Endothelial cell of umbilical vein (primary cell): ENCODE measurements at regions not wholly inside any gene's neighbourhood (a gene's known extent, or its start where the extent isn't known, plus 50 kb on each side); places are given as distances from the start of the nearest gene placed in this dataset.

Experiments
- BruUV-seq: library from RNA; stranded (reverse); fragments of 400-500 nt; replicated peaks from 2 replicates; lab custom pipeline; 2021; lab: Mats Ljungman, UMichigan
- CTCF ChIA-PET: fragments of 300-600, 350-600 bp; sonication (Branson Sonifier 250); formaldehyde crosslinking; loops from one replicate; lab custom pipeline; 2021; ENCODE audit warnings: antibody characterized with exemption, inconsistent platforms; lab: Charles Lee
- POLR2A ChIA-PET: fragments of 300-600, 350-600 bp; sonication (Branson Sonifier 250); formaldehyde crosslinking; loops from one replicate; lab custom pipeline; 2021; ENCODE audit warnings: antibody characterized with exemption, inconsistent platforms; lab: Charles Lee
- DNase-seq: peaks from one replicate; pipeline ENCODE4 v3.0.0-alpha.2; 2011; ENCODE audit warnings: low read depth, low spot score
- FAIRE-seq: peaks from 2 replicates; lab custom pipeline; 2011; peaks lifted over from hg19 to GRCh38; lab: Jason Lieb, UNC
- H2AFZ ChIP-seq: 2 replicates; pipeline ENCODE4 v1.6.0; 2012; ENCODE audit warnings: low read depth, low read length, control low read depth, inconsistent platforms
- H3K27ac ChIP-seq: 2 replicates; pipeline ENCODE4 v1.5.1; 2011; ENCODE audit warnings: low read depth, mild to moderate bottlenecking, control low read depth, low read length, moderate library complexity; ENCODE audit not compliant: insufficient read depth
- H3K27me3 ChIP-seq, 2 experiments: 2 replicates each; pipeline versions ENCODE4 v1.6.0 to v1.6.1; 2011; ENCODE audit warnings: low read length in 2 of 2, mixed read lengths in 1 of 2; ENCODE audit not compliant: control insufficient read depth in 2 of 2, insufficient read depth in 2 of 2
- H3K36me3 ChIP-seq, 2 experiments: 2 replicates in 1 of 2; 3 replicates in 1 of 2; pipeline ENCODE4 v1.5.1; 2011; ENCODE audit warnings: low read length in 2 of 2, mild to moderate bottlenecking in 1 of 2, moderate library complexity in 1 of 2; ENCODE audit not compliant: control insufficient read depth in 2 of 2, insufficient read depth in 2 of 2; ENCODE audit errors: extremely low read depth in 1 of 2
- H3K4me1 ChIP-seq: 3 replicates; pipeline ENCODE4 v1.5.1; 2011; ENCODE audit warnings: mild to moderate bottlenecking, low read length; ENCODE audit not compliant: control insufficient read depth, insufficient read depth; ENCODE audit errors: extremely low read depth
- H3K4me2 ChIP-seq: 2 replicates; pipeline ENCODE4 v1.6.1; 2011; ENCODE audit warnings: low read length, control low read depth, mixed read lengths; ENCODE audit not compliant: insufficient read depth
- H3K4me3 ChIP-seq, 3 experiments: fragments of 200-600 bp in 1 of 3; sonication (generic), shearing (Covaris generic) in 1 of 3; replicated peaks in 1 of 3; 2 replicates each; pipeline ENCODE4 v1.5.1; 2011 to 2016; ENCODE audit warnings: control low read depth in 3 of 3, low read length in 3 of 3, mild to moderate bottlenecking in 2 of 3, inconsistent platforms in 1 of 3, low read depth in 1 of 3, moderate library complexity in 1 of 3; ENCODE audit not compliant: insufficient read depth in 1 of 3
- H3K79me2 ChIP-seq: 2 replicates; pipeline ENCODE4 v1.6.0; 2012; ENCODE audit warnings: low read length, inconsistent platforms; ENCODE audit not compliant: control insufficient read depth, insufficient read depth
- H3K9ac ChIP-seq: replicated peaks from 2 replicates; pipeline ENCODE3; 2011; ENCODE audit warnings: low read length, control low read depth; ENCODE audit not compliant: insufficient read depth; ENCODE audit errors: extremely low read depth
- H3K9me1 ChIP-seq: replicated peaks from 3 replicates; pipeline ENCODE4 v1.6.0; 2011; ENCODE audit warnings: mild to moderate bottlenecking, low read length; ENCODE audit not compliant: control insufficient read depth, insufficient read depth; ENCODE audit errors: extremely low read depth
- H3K9me3 ChIP-seq: replicated peaks from 2 replicates; pipeline ENCODE4 v1.5.1; 2012; ENCODE audit warnings: low read length, inconsistent platforms; ENCODE audit not compliant: control insufficient read depth, insufficient read depth
- H4K20me1 ChIP-seq: replicated peaks from 2 replicates; pipeline ENCODE3; 2011; ENCODE audit warnings: mild to moderate bottlenecking, low read length; ENCODE audit not compliant: control insufficient read depth, insufficient read depth; ENCODE audit errors: extremely low read depth
- EZH2 ChIP-seq: IDR thresholded peaks from 2 replicates; pipeline ENCODE4 v1.6.1; 2012; ENCODE audit warnings: borderline replicate concordance, low read depth, mild to moderate bottlenecking, moderate library complexity, low read length, inconsistent platforms; ENCODE audit not compliant: severe bottlenecking
- FOS ChIP-seq: IDR thresholded peaks from 2 replicates; pipeline ENCODE4 v1.6.1; 2011; ENCODE audit warnings: mild to moderate bottlenecking, low read length, moderate library complexity, borderline replicate concordance; ENCODE audit not compliant: insufficient read depth
- GATA2 ChIP-seq: IDR thresholded peaks from 2 replicates; pipeline ENCODE4 v1.7.0; 2011; ENCODE audit warnings: low read depth, mild to moderate bottlenecking, moderate library complexity, mixed read lengths, low read length; ENCODE audit not compliant: insufficient read length, insufficient read depth
- JUN ChIP-seq: IDR thresholded peaks from 2 replicates; pipeline ENCODE4 v1.6.1; 2011; ENCODE audit warnings: borderline replicate concordance, low read depth; ENCODE audit not compliant: insufficient read length, insufficient read depth
- MYC ChIP-seq: IDR thresholded peaks from one replicate; pipeline ENCODE4 v1.6.1; 2011; ENCODE audit warnings: mild to moderate bottlenecking, low read depth, low read length
- POLR2A ChIP-seq: IDR thresholded peaks from 2 replicates; pipeline ENCODE4 v1.6.1; 2012; ENCODE audit warnings: low read depth, mild to moderate bottlenecking, control low read depth, low read length
- POLR2AphosphoS5 ChIP-seq: IDR thresholded peaks from 2 replicates; pipeline ENCODE4 v1.6.1; 2012; ENCODE audit warnings: low read depth, mild to moderate bottlenecking, control low read depth, low read length, moderate library complexity; ENCODE audit not compliant: insufficient read depth
- dilution Hi-C: fragments of 300-500 bp; cut with MboI; formaldehyde crosslinking; loops from one replicate; pipeline ENCODE4 v1.15.0; 2019; ENCODE audit warnings: low sequenced_read_pairs; ENCODE audit not compliant: extremely low pct_ligation_motif_present
- intact Hi-C: fragments of 100-400 bp; cut with micrococcal nuclease; formaldehyde crosslinking; loops from one replicate; pipeline ENCODE4 v1.10.0; 2022
- TF ChIP-seq, protein P1 (sequence below), 2 donors: IDR thresholded peaks; 1 replicate in 1 of 2; 2 replicates in 1 of 2; pipeline ENCODE4 v1.5.1; 2011; ENCODE audit warnings: low read length in 2 of 2, mild to moderate bottlenecking in 2 of 2, moderate library complexity in 2 of 2, control low read depth in 1 of 2, inconsistent platforms in 1 of 2, low read depth in 1 of 2; ENCODE audit not compliant: insufficient read depth in 1 of 2; ENCODE audit errors: extremely low read depth in 1 of 2
- TF ChIP-seq, protein P2 (sequence below): IDR thresholded peaks from 2 replicates; pipeline ENCODE4 v1.6.1; 2011; ENCODE audit not compliant: insufficient read depth, insufficient read length

DNA sequence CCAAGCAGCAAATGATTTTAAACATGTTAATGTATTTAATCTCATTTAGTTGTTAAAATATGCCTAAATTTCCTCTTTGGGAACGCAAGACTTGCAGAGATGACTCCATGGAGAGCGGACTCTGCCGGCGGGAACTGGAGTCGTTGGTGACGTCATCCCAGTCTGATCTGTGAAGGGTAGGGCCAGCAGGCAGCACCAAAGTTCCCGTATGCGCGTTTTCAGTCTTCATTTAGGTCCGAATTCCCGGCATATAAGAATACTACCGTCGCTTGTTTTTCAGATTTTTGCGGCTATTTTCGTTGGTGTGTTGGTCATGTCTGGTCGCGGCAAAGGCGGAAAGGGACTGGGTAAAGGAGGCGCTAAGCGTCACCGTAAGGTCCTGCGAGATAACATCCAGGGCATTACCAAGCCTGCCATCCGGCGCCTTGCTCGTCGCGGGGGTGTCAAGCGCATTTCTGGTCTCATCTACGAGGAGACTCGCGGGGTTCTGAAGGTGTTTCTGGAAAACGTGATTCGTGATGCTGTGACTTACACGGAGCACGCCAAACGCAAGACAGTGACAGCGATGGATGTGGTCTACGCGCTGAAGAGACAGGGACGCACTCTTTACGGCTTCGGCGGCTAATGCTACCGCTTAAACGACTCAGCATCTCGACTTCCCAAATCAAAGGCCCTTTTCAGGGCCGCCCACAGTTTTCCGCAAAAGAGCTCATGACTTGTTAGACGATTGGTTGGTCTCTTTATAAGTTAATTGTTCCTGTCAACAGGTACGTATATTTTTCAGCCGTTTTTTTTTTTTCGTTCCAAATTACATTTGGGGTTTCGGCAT, 117.3 kb downstream of the HFE start:
- dilution Hi-C loops = no loop called here
- BruUV-seq = TSS peak; percentile 89
- intact Hi-C loops = loop anchor here (1.0 to 2.0 kb wide), 3 partner anchors 29 to 928 kb away; a partner anchor contains a TSS

More for the DNA sequence above, 117.3 kb downstream of the HFE start:
- Histone ChIP-seq H2AFZ (peak overlapping the region; percentile 48), H3K9me1 (no peaks in the 10 kb centered on the region), H3K4me3 (peak overlapping the region; percentile 37 to 93 (median 86)), H3K9ac (peak overlapping the region; percentile 96), H3K27ac (peak overlapping the region; percentile 96), H3K4me2 (peak overlapping the region; percentile 93), H4K20me1 (no peaks in the 10 kb centered on the region), H3K9me3 (no peaks in the 10 kb centered on the region), H3K27me3 (no peaks in the 10 kb centered on the region), H3K36me3 (no peaks in the 10 kb centered on the region), H3K79me2 (no peaks in the 10 kb centered on the region), H3K4me1 (peaks cover 28% of the 10 kb centered on the region)
- TF ChIP-seq JUN = peak; percentile 98
- peak; percentile 43 for TF ChIP-seq GATA2
- peak; percentile 98 for TF ChIP-seq POLR2AphosphoS5
- TF ChIP-seq, protein P1, sequence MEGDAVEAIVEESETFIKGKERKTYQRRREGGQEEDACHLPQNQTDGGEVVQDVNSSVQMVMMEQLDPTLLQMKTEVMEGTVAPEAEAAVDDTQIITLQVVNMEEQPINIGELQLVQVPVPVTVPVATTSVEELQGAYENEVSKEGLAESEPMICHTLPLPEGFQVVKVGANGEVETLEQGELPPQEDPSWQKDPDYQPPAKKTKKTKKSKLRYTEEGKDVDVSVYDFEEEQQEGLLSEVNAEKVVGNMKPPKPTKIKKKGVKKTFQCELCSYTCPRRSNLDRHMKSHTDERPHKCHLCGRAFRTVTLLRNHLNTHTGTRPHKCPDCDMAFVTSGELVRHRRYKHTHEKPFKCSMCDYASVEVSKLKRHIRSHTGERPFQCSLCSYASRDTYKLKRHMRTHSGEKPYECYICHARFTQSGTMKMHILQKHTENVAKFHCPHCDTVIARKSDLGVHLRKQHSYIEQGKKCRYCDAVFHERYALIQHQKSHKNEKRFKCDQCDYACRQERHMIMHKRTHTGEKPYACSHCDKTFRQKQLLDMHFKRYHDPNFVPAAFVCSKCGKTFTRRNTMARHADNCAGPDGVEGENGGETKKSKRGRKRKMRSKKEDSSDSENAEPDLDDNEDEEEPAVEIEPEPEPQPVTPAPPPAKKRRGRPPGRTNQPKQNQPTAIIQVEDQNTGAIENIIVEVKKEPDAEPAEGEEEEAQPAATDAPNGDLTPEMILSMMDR (IDR thresholded peaks at IDR 0.05; ENCODE audit: extremely low read depth in 1 of 2, insufficient read depth in 1 of 2, low read depth in 1 of 2, low read length in 2 of 2) = peak; percentile 18 to 31
- TF ChIP-seq, protein P2, sequence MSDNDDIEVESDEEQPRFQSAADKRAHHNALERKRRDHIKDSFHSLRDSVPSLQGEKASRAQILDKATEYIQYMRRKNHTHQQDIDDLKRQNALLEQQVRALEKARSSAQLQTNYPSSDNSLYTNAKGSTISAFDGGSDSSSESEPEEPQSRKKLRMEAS = no peak
- no peak for TF ChIP-seq MYC
- no peak for TF ChIP-seq EZH2
- TF ChIP-seq POLR2A = peak; percentile 99
- peak; percentile 56 for TF ChIP-seq FOS
- peak; percentile 87 for FAIRE-seq
- CTCF ChIA-PET = interaction anchor here (0.9 to 4.4 kb wide), 3 partner anchors 12 to 66 kb away, joined by 5 to 30 read pairs (median 5); a partner anchor contains a TSS
- peak; percentile 99 for DNase-seq
- POLR2A ChIA-PET = interaction anchor here (0.6 to 6.5 kb wide), 14 partner anchors 8 to 1686 kb away, joined by 3 to 114 read pairs (median 4); partner anchors contain the start of gene HFE
